Ascending aorta (tissue), 2 donors: ENCODE measurements at regions not wholly inside any gene's neighbourhood (a gene's known extent, or its start where the extent isn't known, plus 50 kb on each side); places are given as distances from the start of the nearest gene placed in this dataset.
"Not testable (repeated sequence)": the region's sequence is repeated elsewhere in the genome, so short reads cannot be mapped to it uniquely, and the experiment has no call there.

Experiments
- DNase-seq, 2 donors: peaks; one replicate each; pipeline ENCODE4 v3.0.0-alpha.2; 2019; ENCODE audit warnings: low spot score in 2 of 2
- H3K27ac ChIP-seq, 2 donors: fragments of 200-600 bp; sonication (generic); one replicate each; pipeline ENCODE4 v1.5.1; 2016 to 2017; ENCODE audit warnings: mild to moderate bottlenecking in 1 of 2
- H3K27me3 ChIP-seq: fragments of 200-600 bp; sonication (generic); one replicate; pipeline ENCODE4 v1.5.1; 2017
- H3K36me3 ChIP-seq, 2 donors: fragments of 200-600 bp; sonication (generic); one replicate each; pipeline ENCODE4 v1.5.1; 2016
- H3K4me1 ChIP-seq, 2 donors: fragments of 200-600 bp; sonication (generic); one replicate each; pipeline ENCODE4 v1.5.1; 2016 to 2017; ENCODE audit warnings: mild to moderate bottlenecking in 1 of 2
- H3K4me3 ChIP-seq, 2 donors: fragments of 200-600 bp; sonication (generic); one replicate each; pipeline ENCODE4 v1.5.1; 2016 to 2017; ENCODE audit warnings: mild to moderate bottlenecking in 1 of 2
- H3K9me3 ChIP-seq, 2 donors: fragments of 200-600 bp; sonication (generic); one replicate each; pipeline ENCODE4 v1.5.1; 2016
- CTCF ChIP-seq, 3 experiments: fragments of 200-600 bp in 2 of 3; fragments of 450-650 bp in 1 of 3; sonication (generic) in 2 of 3; IDR thresholded peaks; one replicate each; pipeline ENCODE4 v1.5.1; 2016 to 2019; ENCODE audit warnings: antibody characterized with exemption in 3 of 3, mild to moderate bottlenecking in 1 of 3, moderate library complexity in 1 of 3
- intact Hi-C: fragments of 100-400 bp; cut with DNase I; formaldehyde crosslinking; loops from one replicate; pipeline ENCODE4 v1.15.1; 2023

- H3K27ac ChIP-seq = no peak overlapping the region
- no peaks in the 10 kb centered on the region for H3K27me3 ChIP-seq
- no peaks in the 10 kb centered on the region for H3K4me1 ChIP-seq
- no peaks in the 10 kb centered on the region for H3K36me3 ChIP-seq
- TF ChIP-seq CTCF (IDR thresholded peaks at IDR 0.05) = no peak
- intact Hi-C loops = no loop called here
- H3K9me3 ChIP-seq = no peaks in the 10 kb centered on the region
- no peak overlapping the region for H3K4me3 ChIP-seq
- no peak for DNase-seq
Observed at GRCh38 chr7:29723599-29723998, 82.7 kb upstream of the WIPF3 start.

- DNase-seq, H3K27ac ChIP-seq, H3K27me3 ChIP-seq, H3K9me3 ChIP-seq, H3K36me3 ChIP-seq, H3K4me1 ChIP-seq, H3K4me3 ChIP-seq, intact Hi-C loops: not testable (repeated sequence)
Observed at GRCh38 chr7:29729534-29730165, 76.7 kb upstream of the WIPF3 start.

- H3K9me3 ChIP-seq = no peaks in the 10 kb centered on the region
- no peak overlapping the region for H3K27ac ChIP-seq
- no peak for TF ChIP-seq CTCF (IDR thresholded peaks at IDR 0.05)
- DNase-seq = no peak
- no peaks in the 10 kb centered on the region for H3K4me1 ChIP-seq
- intact Hi-C loops = no loop called here
- no peaks in the 10 kb centered on the region for H3K27me3 ChIP-seq
- H3K36me3 ChIP-seq = no peaks in the 10 kb centered on the region
- no peak overlapping the region for H3K4me3 ChIP-seq
Observed at GRCh38 chr7:29734246-29734731, 72.0 kb upstream of the WIPF3 start.

GRCh38 chr7:29747645-29748245 is 58.6 kb upstream of the WIPF3 start:
- H3K27me3 ChIP-seq, DNase-seq, H3K27ac ChIP-seq, H3K4me1 ChIP-seq, H3K36me3 ChIP-seq, H3K9me3 ChIP-seq, H3K4me3 ChIP-seq: not testable (repeated sequence)
- intact Hi-C loops = loop anchor here (2.0 kb wide), 1 partner anchor 173 kb away; no protein-coding TSS in a partner anchor

- DNase-seq = no peak
- no peaks in the 10 kb centered on the region for H3K36me3 ChIP-seq
- no peaks in the 10 kb centered on the region for H3K4me1 ChIP-seq
- H3K27ac ChIP-seq = no peak overlapping the region
- TF ChIP-seq CTCF (IDR thresholded peaks at IDR 0.05) = peak in 2 of 3 experiments; percentile 30 to 49
- no peaks in the 10 kb centered on the region for H3K9me3 ChIP-seq
- H3K27me3 ChIP-seq = no peaks in the 10 kb centered on the region
- no peak overlapping the region for H3K4me3 ChIP-seq
- intact Hi-C loops = loop anchor here (2.0 kb wide), 1 partner anchor 172 kb away; no protein-coding TSS in a partner anchor
Observed at GRCh38 chr7:29748286-29749099, 57.8 kb upstream of the WIPF3 start.

- Histone ChIP-seq H3K9me3 (no peaks in the 10 kb centered on the region), H3K27ac (no peak overlapping the region), H3K36me3 (no peaks in the 10 kb centered on the region), H3K27me3 (no peaks in the 10 kb centered on the region), H3K4me1 (no peaks in the 10 kb centered on the region), H3K4me3 (no peak overlapping the region)
- intact Hi-C loops = loop anchor here (2.0 kb wide), 1 partner anchor 171 kb away; no protein-coding TSS in a partner anchor
- TF ChIP-seq CTCF (IDR thresholded peaks at IDR 0.05) = no peak
- DNase-seq = no peak
Observed at GRCh38 chr7:29749701-29750321, 56.5 kb upstream of the WIPF3 start.

GRCh38 chr7:29750373-29750940 is 55.9 kb upstream of the WIPF3 start:
- H3K4me1 ChIP-seq, DNase-seq, H3K9me3 ChIP-seq, intact Hi-C loops, H3K27me3 ChIP-seq, H3K27ac ChIP-seq, H3K36me3 ChIP-seq, H3K4me3 ChIP-seq: not testable (repeated sequence)

- H3K27ac ChIP-seq, H3K36me3 ChIP-seq, H3K27me3 ChIP-seq, H3K4me3 ChIP-seq, intact Hi-C loops, H3K9me3 ChIP-seq, DNase-seq, H3K4me1 ChIP-seq: not testable (repeated sequence)
Observed at GRCh38 chr7:29751012-29751411, 55.3 kb upstream of the WIPF3 start.
